ENCODE measurements at regions not wholly inside any gene's neighbourhood (a gene's known extent, or its start where the extent isn't known, plus 50 kb on each side); places are given as distances from the start of the nearest gene placed in this dataset.
"Not testable (repeated sequence)": the region's sequence is repeated elsewhere in the genome, so short reads cannot be mapped to it uniquely, and the experiment has no call there.

DNA sequence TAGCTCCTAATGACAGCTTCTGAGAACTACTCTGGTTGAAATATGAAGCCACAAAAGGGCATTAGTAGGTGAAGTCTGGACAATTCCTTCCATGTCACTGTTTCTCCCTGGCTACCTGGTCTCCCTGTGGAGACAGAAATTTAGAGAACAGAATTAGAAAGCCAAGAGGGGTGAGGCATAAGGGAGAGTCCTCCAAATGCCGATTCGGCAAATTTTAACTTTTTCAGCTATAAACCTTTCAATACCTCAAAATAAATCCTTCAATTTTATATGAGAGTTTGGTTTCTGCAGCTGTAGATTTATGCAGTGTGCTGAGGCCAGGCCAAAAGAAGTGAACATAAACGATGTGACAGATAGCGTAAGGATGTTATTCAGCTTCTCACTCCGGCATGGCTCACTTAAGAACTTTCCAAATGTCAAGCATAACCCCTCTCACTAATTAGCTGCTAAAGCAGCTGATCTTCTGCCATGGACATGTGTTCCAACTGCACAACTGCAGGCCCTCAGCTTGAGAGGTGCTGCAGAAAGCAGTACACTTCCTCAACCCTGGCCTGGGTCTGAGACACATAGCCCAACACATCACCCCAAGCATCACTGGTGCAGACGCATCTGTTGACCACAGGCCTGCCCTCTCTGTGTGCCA is 247.9 kb upstream of the SOX9 start:
- H3K4me1 Mint-ChIP-seq = no peaks in the 10 kb centered on the region
- ATAC-seq (replicated peaks; ENCODE audit: extremely low read depth, poor library complexity, severe bottlenecking) (no peak), DNase-seq (ENCODE audit: low spot score in 2 of 2) (no peak)
- H3K27me3 Mint-ChIP-seq = no peaks in the 10 kb centered on the region
- H3K9me3 Mint-ChIP-seq = peaks cover 4% of the 10 kb centered on the region
- no peak overlapping the region for H3K4me3 Mint-ChIP-seq
- no peak overlapping the region for H3K27ac Mint-ChIP-seq (ENCODE audit: low read depth)
- no peaks in the 10 kb centered on the region for H3K36me3 Mint-ChIP-seq (ENCODE audit: insufficient read depth)

GRCh38 chr17:71874773-71875172 is 246.0 kb upstream of the SOX9 start:
- DNase-seq (ENCODE audit: low spot score in 2 of 2); H3K36me3 Mint-ChIP-seq (ENCODE audit: insufficient read depth); H3K27ac Mint-ChIP-seq (ENCODE audit: low read depth); H3K27me3 Mint-ChIP-seq; H3K9me3 Mint-ChIP-seq; H3K4me3 Mint-ChIP-seq; ATAC-seq (replicated peaks; ENCODE audit: extremely low read depth, poor library complexity, severe bottlenecking); H3K4me1 Mint-ChIP-seq: not testable (repeated sequence)

- no peak overlapping the region for H3K27ac Mint-ChIP-seq (ENCODE audit: low read depth)
- H3K4me1 Mint-ChIP-seq = no peaks in the 10 kb centered on the region
- ATAC-seq (replicated peaks; ENCODE audit: extremely low read depth, poor library complexity, severe bottlenecking) = no peak
Observed at GRCh38 chr17:71878271-71878670, 242.5 kb upstream of the SOX9 start.

GRCh38 chr17:71878998-71879397 is 241.8 kb upstream of the SOX9 start:
- ATAC-seq (replicated peaks; ENCODE audit: extremely low read depth, poor library complexity, severe bottlenecking) = no peak
- Mint-ChIP-seq H3K4me1 (no peaks in the 10 kb centered on the region), H3K36me3 (ENCODE audit: insufficient read depth) (no peaks in the 10 kb centered on the region), H3K4me3 (no peak overlapping the region), H3K27me3 (no peaks in the 10 kb centered on the region), H3K27ac (ENCODE audit: low read depth) (no peak overlapping the region), H3K9me3 (peaks cover 19% of the 10 kb centered on the region)
- no peak for DNase-seq (ENCODE audit: low spot score in 2 of 2)

More at GRCh38 chr17:71878271-71878670, 242.5 kb upstream of the SOX9 start:
- DNase-seq (ENCODE audit: low spot score in 2 of 2) = no peak
- H3K9me3 Mint-ChIP-seq = peaks cover 15% of the 10 kb centered on the region
- no peak overlapping the region for H3K4me3 Mint-ChIP-seq
- H3K36me3 Mint-ChIP-seq (ENCODE audit: insufficient read depth) = no peaks in the 10 kb centered on the region
- no peaks in the 10 kb centered on the region for H3K27me3 Mint-ChIP-seq

- no peak for DNase-seq (ENCODE audit: low spot score in 2 of 2)
- peaks cover 26% of the 10 kb centered on the region for H3K9me3 Mint-ChIP-seq
- no peak for ATAC-seq (replicated peaks; ENCODE audit: extremely low read depth, poor library complexity, severe bottlenecking)
- no peaks in the 10 kb centered on the region for H3K27me3 Mint-ChIP-seq
- no peaks in the 10 kb centered on the region for H3K4me1 Mint-ChIP-seq
- H3K27ac Mint-ChIP-seq (ENCODE audit: low read depth) = no peak overlapping the region
- no peak overlapping the region for H3K4me3 Mint-ChIP-seq
- no peaks in the 10 kb centered on the region for H3K36me3 Mint-ChIP-seq (ENCODE audit: insufficient read depth)
Observed at GRCh38 chr17:71881041-71881440, 239.8 kb upstream of the SOX9 start.

DNA sequence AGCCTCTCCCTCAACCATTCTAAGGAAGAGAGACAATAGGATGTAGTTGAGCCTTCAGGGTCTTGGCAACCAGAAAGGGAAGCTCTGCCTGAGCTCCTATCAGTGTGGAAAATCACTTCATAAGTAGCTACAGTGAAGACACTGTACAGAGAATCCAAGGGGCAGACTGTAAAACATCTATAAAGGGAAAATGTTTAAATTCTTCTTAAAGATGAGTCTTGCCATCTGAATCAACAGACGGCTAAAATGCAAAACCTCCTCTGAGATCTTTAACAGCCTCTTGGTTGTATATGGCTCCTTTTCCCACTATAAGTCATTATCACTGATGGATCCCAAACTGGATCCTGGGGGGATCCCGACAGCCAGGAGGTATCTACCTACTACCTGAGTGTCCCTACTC is 239.2 kb upstream of the SOX9 start:
- H3K4me3 Mint-ChIP-seq = no peak overlapping the region
- peaks cover 1% of the 10 kb centered on the region for H3K36me3 Mint-ChIP-seq (ENCODE audit: insufficient read depth)
- H3K9me3 Mint-ChIP-seq = peaks cover 26% of the 10 kb centered on the region
- H3K4me1 Mint-ChIP-seq = no peaks in the 10 kb centered on the region
- no peak for ATAC-seq (replicated peaks; ENCODE audit: extremely low read depth, poor library complexity, severe bottlenecking)
- no peaks in the 10 kb centered on the region for H3K27me3 Mint-ChIP-seq
- no peak overlapping the region for H3K27ac Mint-ChIP-seq (ENCODE audit: low read depth)
- no peak for DNase-seq (ENCODE audit: low spot score in 2 of 2)

- Mint-ChIP-seq H3K4me3 (no peak overlapping the region), H3K27me3 (no peaks in the 10 kb centered on the region), H3K36me3 (ENCODE audit: insufficient read depth) (peaks cover 2% of the 10 kb centered on the region), H3K9me3 (peaks cover 26% of the 10 kb centered on the region), H3K4me1 (no peaks in the 10 kb centered on the region), H3K27ac (ENCODE audit: low read depth) (no peak overlapping the region)
- DNase-seq (ENCODE audit: low spot score in 2 of 2) (no peak), ATAC-seq (replicated peaks; ENCODE audit: extremely low read depth, poor library complexity, severe bottlenecking) (no peak)
Observed at GRCh38 chr17:71883258-71883657, 237.6 kb upstream of the SOX9 start.

DNA sequence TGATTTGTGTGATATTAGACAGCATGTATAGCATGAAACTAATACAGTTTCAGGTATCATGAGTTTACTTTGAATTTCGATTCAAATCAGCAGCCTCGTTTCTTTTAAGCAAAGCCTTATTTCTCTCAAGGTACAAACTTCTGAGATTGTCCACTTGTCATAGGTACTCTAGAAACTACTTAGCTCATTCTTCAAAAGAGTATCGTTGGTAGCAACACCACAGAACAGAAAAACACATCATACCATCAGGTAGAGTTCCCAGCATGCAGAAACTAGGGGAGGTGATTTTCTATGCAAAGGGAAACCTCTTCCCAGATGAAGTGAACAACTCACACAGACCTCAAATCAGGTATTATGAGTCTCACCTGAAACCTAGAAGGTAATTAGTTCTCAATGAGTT is 237.0 kb upstream of the SOX9 start:
- ATAC-seq (replicated peaks; ENCODE audit: extremely low read depth, poor library complexity, severe bottlenecking) = no peak

GRCh38 chr17:71885662-71886061 is 235.2 kb upstream of the SOX9 start:
- H3K9me3 Mint-ChIP-seq = peaks cover 37% of the 10 kb centered on the region
- DNase-seq (ENCODE audit: low spot score in 2 of 2) (no peak), ATAC-seq (replicated peaks; ENCODE audit: extremely low read depth, poor library complexity, severe bottlenecking) (no peak)
- no peaks in the 10 kb centered on the region for H3K4me1 Mint-ChIP-seq
- H3K36me3 Mint-ChIP-seq (ENCODE audit: insufficient read depth) = peaks cover 2% of the 10 kb centered on the region
- H3K27ac Mint-ChIP-seq (ENCODE audit: low read depth) = no peak overlapping the region
- no peaks in the 10 kb centered on the region for H3K27me3 Mint-ChIP-seq
- no peak overlapping the region for H3K4me3 Mint-ChIP-seq

More for the DNA sequence above, 237.0 kb upstream of the SOX9 start:
- Mint-ChIP-seq H3K36me3 (ENCODE audit: insufficient read depth) (peaks cover 2% of the 10 kb centered on the region), H3K4me1 (no peaks in the 10 kb centered on the region), H3K27ac (ENCODE audit: low read depth) (no peak overlapping the region), H3K4me3 (no peak overlapping the region), H3K27me3 (no peaks in the 10 kb centered on the region), H3K9me3 (peaks cover 26% of the 10 kb centered on the region)
- DNase-seq (ENCODE audit: low spot score in 2 of 2) = no peak

GRCh38 chr17:71899317-71899716 is 221.5 kb upstream of the SOX9 start:
- Mint-ChIP-seq H3K4me1 (no peaks in the 10 kb centered on the region), H3K9me3 (peaks cover 15% of the 10 kb centered on the region), H3K27me3 (no peaks in the 10 kb centered on the region), H3K36me3 (ENCODE audit: insufficient read depth) (no peaks in the 10 kb centered on the region), H3K4me3 (no peak overlapping the region), H3K27ac (ENCODE audit: low read depth) (no peak overlapping the region)
- ATAC-seq (replicated peaks; ENCODE audit: extremely low read depth, poor library complexity, severe bottlenecking) (no peak), DNase-seq (ENCODE audit: low spot score in 2 of 2) (no peak)

DNA sequence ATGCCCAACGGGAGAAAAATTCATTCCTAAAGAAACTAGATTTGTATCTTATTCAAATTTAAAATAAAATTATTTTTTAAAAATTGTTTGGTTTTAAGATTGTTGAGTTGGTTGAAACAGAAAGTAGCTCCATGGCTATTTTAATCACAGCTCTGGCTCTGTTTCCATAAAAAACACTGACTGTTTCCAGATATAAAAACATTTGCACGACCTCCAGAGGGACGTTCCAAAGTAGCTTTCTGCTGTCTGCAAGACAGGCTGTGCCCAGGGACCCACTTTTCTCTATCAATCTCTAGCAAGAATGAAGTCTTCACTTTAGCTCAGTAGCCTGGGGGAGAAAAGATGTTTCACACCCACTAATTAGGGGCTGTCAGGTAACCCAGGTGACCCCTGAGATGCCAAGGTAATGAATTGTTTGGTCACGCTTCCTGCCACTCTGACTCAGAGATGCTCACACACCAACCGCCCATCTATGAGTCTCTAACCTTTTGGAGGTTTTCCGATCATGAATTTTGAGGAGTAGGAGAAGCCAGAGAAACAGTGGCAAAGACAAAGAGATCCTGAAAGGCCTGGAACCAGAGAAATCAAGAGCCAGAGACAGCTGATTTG is 220.1 kb upstream of the SOX9 start:
- Mint-ChIP-seq H3K27me3 (no peaks in the 10 kb centered on the region), H3K4me3 (no peak overlapping the region), H3K9me3 (peaks cover 14% of the 10 kb centered on the region), H3K27ac (ENCODE audit: low read depth) (no peak overlapping the region), H3K36me3 (ENCODE audit: insufficient read depth) (no peaks in the 10 kb centered on the region), H3K4me1 (no peaks in the 10 kb centered on the region)
- no peak for ATAC-seq (replicated peaks; ENCODE audit: extremely low read depth, poor library complexity, severe bottlenecking)
- DNase-seq (ENCODE audit: low spot score in 2 of 2) = no peak

DNA sequence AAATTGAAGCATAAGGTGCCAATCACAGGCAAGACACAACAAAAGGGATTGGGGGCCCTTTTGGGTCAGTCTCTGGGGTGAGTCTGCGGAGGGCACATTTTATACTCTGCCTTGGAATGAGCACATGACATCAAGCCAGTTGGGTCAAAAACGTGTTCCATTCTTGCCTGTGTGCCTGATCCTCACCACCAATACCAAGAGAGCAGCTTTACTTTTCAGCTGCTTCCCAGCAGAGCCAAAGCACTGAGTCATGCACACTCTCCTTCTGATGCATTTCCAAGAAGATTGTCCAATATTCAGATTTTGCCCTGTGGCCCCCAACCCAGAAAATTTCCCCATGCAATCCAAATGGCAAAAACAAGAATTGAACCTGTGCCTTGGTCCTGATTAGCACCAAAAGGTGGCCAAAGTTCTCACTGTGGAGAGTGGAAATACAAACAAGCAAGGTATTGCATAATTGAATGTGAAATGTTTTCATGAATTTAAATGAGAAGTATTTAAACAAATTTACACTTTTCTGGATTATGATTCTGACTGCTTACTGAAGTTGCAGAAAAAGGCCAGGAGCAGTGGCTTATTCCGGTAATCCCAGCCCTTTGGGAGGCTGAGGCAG is 217.8 kb upstream of the SOX9 start:
- H3K4me1 Mint-ChIP-seq = no peaks in the 10 kb centered on the region
- no peak overlapping the region for H3K27ac Mint-ChIP-seq (ENCODE audit: low read depth)
- H3K36me3 Mint-ChIP-seq (ENCODE audit: insufficient read depth) = no peaks in the 10 kb centered on the region
- ATAC-seq (replicated peaks; ENCODE audit: extremely low read depth, poor library complexity, severe bottlenecking) (no peak), DNase-seq (ENCODE audit: low spot score in 2 of 2) (no peak)
- H3K9me3 Mint-ChIP-seq = peaks cover 5% of the 10 kb centered on the region
- H3K4me3 Mint-ChIP-seq = no peak overlapping the region
- H3K27me3 Mint-ChIP-seq = no peaks in the 10 kb centered on the region

DNA sequence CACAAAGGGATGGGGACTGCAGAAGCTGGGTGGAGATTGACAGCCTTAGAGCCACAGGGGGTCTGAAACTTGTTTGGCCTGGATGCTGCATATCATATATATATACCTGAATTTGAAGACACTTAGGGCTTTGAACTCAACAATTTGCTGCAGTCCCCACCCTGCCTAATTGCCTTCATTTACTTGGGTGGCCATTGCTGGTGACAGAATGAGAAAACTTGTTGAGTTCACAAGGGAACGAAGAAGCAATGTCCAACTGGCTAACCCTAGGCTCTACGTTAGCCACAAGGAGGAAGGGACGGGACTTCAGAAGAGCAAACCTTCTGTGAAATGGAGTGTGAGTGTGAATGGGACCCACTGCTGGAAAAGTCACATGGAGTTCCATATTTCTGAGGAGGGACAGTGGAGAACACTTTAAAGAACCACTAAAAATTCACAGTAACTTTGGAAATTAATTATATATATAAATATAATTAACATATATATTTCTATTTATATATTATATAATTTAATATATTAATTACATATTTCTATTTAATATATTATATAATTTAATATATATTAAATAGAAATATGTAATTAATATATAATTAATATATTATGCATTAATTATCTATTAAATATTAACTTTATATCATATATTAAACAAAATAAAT is 215.3 kb upstream of the SOX9 start:
- Mint-ChIP-seq H3K36me3 (ENCODE audit: insufficient read depth) (no peaks in the 10 kb centered on the region), H3K9me3 (peaks cover 4% of the 10 kb centered on the region), H3K4me1 (no peaks in the 10 kb centered on the region), H3K4me3 (no peak overlapping the region), H3K27ac (ENCODE audit: low read depth) (no peak overlapping the region), H3K27me3 (no peaks in the 10 kb centered on the region)
- DNase-seq (ENCODE audit: low spot score in 2 of 2) = no peak
- ATAC-seq (replicated peaks; ENCODE audit: extremely low read depth, poor library complexity, severe bottlenecking) = no peak
